ACHN (cell line): ENCODE measurements at regions not wholly inside any gene's neighbourhood (a gene's known extent, or its start where the extent isn't known, plus 50 kb on each side); places are given as distances from the start of the nearest gene placed in this dataset.
"Not testable (repeated sequence)": the region's sequence is repeated elsewhere in the genome, so short reads cannot be mapped to it uniquely, and the experiment has no call there.

Experiments used
- DNase-seq: peaks from one replicate; pipeline ENCODE4 v3.0.0-alpha.2; 2015
- in situ Hi-C: cut with HindIII; loops from 2 replicates; pipeline ENCODE4 v1.10.0; 2017; ENCODE audit warnings: low sequenced_read_pairs, low pct_ligation_motif_present, low pct_unique_long_range_greater_than_20kb

GRCh38 chr7:69432276-69432675 lies 166.0 kb upstream of the AUTS2 start:
- DNase-seq, in situ Hi-C loops: not testable (repeated sequence)

GRCh38 chr7:69433081-69433480 lies 165.2 kb upstream of the AUTS2 start:
- DNase-seq = no peak
- in situ Hi-C loops = no loop called here

- in situ Hi-C loops = no loop called here
- DNase-seq = no peak
Measured at GRCh38 chr7:69434398-69434815, 163.9 kb upstream of the AUTS2 start.

DNA sequence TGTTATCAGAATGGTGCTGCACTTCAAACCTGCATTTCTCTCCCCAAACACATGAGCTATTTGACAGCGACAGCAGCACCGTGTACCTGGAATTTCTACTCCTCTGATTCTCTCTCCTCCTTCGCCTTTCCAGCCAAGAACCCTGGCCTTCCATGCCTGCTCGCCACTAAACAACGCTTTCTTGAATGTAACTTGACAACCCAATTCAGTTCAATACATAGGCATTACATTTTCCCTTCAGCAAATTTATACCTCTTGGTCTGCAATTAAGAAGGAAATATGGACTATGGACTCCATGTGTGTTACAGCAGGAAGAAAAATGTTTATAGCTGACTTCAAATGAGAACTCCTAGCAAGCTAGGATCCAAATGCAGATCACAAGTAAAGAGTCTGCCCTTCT lies 162.6 kb upstream of the AUTS2 start:
- no peak for DNase-seq
- in situ Hi-C loops = no loop called here

- no peak for DNase-seq
- in situ Hi-C loops = no loop called here
Measured at GRCh38 chr7:69436946-69437345, 161.3 kb upstream of the AUTS2 start.

DNA sequence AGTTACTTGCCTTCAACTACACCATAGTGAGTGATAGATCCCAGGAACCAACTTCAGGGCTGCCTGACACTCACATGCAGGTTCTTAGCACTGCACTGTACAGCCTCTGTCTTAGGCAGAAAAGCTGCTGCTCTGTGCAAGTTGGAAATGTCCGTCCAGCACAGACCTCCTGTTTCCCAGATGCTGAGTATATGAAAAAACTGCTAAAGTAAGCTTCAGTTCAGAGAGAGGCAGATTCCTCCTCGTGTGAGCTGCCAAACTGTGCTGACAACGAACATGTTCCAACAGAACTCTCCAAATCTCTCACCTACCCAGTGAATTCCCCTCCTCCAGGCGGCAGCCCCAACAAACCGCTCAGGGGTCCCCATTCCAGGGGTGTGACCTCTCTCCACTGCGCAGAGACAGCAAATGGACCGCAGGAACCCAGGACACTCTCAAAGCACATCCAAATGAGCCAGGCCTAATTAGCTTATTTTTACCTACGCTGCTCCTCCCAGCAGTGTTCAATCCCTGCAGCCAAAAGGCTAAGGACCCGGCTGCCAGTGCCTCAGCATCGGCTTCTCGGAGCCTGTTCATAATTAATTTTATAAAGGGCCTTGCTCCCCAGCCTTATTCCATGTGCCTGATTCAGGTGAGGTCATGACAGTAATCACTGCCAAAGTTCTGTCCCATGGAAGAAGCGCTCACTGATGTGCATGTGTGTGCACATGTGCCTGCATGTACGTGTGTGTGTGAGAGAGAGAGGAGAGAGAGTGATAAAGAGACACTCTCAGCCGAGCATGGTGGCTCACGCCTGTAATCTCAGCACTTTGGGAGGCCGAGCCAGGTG lies 159.5 kb upstream of the AUTS2 start:
- DNase-seq = no peak
- in situ Hi-C loops = no loop called here

DNA sequence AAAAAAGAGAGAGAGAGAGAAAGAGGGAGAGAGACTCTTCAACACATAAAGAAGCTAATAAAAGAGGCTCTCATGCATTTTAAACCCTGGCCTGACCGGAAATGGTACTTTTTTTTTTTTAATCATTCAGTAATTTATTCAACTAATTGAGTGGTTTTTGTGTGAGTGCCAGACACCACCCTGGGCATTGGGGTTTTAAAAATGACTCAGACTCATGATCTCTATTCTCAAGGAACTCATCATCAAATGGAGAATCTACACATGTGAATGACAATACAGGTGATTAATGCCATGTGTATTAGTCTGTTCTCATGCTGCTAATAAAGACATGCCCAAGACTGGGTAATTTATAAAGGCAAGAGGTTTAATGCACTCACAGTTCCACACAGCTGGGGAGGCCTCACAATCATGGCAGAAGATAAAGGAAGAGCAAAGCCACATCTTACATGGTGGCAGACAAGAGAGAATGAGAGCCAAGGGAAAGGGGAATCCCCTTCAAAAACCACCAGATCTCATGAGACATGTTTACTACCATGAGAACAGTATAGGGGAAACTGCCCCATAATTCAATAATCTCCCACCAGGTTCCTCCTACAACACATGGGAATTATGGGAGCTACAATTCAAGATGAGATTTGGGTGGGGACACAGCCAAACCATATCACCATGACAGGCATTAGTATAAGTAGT lies 158.5 kb upstream of the AUTS2 start:
- in situ Hi-C loops = no loop called here
- DNase-seq = no peak

- in situ Hi-C loops = no loop called here
- no peak for DNase-seq
Measured at GRCh38 chr7:69440976-69441375, 157.3 kb upstream of the AUTS2 start.

DNA sequence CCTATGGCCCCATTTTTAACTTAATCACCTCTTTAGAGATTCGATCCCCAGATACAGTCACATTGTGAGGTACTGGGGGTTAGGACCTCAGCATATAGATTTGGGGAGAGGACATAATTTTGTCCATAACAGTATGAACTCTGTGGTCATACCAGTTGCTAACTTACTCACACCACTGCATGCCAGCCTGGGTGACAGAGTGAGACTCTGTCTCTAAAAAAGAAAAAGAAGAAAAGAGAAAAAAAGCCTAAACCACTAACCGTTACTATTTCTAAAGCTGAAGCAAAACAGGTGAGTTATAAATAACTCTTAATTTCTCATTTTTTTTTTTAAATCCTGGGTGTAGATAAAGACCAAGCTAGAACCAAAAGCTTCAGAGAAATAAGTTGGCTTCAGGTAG lies 155.1 kb upstream of the AUTS2 start:
- no peak for DNase-seq
- in situ Hi-C loops = no loop called here

DNA sequence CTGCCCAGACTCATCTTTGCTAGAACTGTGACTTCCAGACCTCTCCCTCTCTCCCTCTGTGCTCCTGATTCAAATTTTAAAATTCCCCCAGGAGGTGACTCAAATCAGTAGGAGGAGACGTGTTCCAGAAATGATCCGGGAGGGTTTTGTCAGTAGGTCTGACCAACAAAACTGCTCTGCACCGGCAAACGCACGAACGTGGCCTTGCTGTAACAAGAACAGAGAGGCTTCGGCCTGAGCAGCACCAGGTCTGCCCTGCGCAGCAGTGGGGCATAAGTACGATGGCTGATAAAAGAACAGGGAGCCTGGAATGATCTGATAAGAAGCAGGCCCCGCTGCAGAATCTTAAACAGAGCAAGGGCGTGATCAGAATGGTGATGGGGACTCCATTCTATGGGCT lies 152.7 kb upstream of the AUTS2 start:
- no peak for DNase-seq
- in situ Hi-C loops = no loop called here

GRCh38 chr7:69446213-69446612 lies 152.1 kb upstream of the AUTS2 start:
- DNase-seq, in situ Hi-C loops: not testable (repeated sequence)

DNA sequence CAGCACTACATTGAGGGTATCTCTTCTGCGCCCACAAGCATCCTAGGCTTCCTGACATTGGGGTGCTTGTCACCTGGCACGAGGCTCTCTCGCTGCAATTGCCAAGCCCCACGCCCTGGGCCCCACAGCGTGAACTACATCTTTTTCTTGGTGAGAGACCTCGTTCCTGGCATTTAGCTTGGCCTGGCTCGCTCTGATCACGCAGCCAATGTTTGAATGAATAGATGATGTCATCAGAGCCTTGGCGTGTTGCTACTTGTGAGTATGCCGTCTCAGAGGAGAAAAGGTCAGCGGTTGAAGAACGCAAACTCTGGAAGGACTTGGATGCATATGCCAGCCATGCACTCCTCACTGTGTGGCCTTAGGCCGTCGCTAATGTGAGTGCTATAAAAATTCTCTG lies 150.2 kb upstream of the AUTS2 start:
- no peak for DNase-seq
- in situ Hi-C loops = no loop called here

- in situ Hi-C loops = no loop called here
- no peak for DNase-seq
Measured at GRCh38 chr7:69450456-69450855, 147.8 kb upstream of the AUTS2 start.

- no peak for DNase-seq
- in situ Hi-C loops = no loop called here
Measured at GRCh38 chr7:69451715-69452114, 146.6 kb upstream of the AUTS2 start.

GRCh38 chr7:69452797-69453196 lies 145.5 kb upstream of the AUTS2 start:
- in situ Hi-C loops = no loop called here
- DNase-seq = no peak

- in situ Hi-C loops = no loop called here
- no peak for DNase-seq
Measured at GRCh38 chr7:69457595-69458504, 140.4 kb upstream of the AUTS2 start.

DNA sequence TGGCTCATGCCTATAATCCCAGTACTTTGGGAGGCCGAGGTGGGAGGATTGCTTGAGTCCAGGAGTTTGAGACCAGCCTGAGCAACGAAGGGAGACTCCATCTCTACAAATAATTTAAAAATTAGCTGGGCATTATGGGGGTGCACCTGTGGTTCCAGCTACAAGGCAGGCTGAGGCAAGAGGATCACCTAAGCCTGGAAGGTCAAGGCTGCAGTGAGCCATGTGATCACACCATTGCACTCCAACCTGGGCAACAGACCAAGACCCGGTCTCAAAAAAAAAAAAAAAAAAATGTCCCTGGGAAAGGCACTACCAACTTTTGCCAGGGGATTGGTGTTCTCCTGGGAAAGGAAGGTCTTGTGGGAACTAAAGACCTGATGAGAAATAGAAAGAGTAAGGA lies 134.2 kb upstream of the AUTS2 start:
- no peak for DNase-seq
- in situ Hi-C loops = no loop called here

GRCh38 chr7:69465262-69465661 lies 133.0 kb upstream of the AUTS2 start:
- in situ Hi-C loops = no loop called here
- no peak for DNase-seq

- DNase-seq = no peak
- in situ Hi-C loops = no loop called here
Measured at GRCh38 chr7:69467826-69468225, 130.4 kb upstream of the AUTS2 start.
